ENCODE measurements at regions not wholly inside any gene's neighbourhood (a gene's known extent, or its start where the extent isn't known, plus 50 kb on each side); places are given as distances from the start of the nearest gene placed in this dataset.

DNA sequence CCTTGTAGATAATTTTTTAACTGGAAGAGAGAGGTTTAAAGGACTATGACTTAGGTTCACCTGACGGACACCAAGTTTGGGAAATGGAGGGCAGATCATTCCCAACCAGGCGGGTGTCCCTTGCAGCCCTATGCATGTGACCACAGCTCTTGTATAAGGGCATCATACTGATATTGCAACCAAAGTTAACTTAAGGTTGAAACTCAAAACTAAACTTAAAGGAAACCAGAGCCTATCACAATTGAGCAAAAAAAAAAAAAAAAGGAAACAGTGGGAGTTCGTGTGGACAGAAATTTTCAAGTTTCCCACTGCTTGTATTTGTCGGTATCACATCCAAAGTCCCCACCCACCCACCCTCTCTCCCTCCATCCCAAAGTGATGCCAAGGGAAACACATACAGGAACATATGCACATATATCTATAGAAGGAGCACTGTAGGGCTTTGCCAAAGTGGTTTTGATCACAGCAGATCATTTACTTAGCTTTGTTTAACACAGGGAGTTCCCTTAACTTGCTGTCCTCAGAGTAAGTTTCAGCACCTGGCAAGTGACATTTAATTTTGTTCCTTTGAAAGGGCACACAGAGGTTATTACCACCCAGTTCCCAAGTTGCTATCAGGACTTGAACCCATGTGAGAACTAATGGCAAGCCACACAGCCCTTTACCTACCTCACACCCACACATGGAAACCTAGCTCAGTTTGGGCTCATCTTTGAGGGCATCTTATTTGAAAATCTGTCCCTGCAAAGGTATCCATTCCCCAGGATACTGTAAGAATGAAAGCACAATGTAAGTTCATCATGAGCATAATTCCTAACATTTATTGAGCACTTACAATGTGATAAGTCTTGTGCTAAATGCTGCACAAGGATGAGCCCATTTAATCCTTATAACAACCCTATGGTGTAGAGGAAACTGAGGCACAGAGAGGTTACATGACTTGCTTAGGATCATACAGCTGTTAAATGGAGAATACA is 204.5 kb upstream of the CMC1 start:
- intact Hi-C loops (cut with micrococcal nuclease; ENCODE audit: unreplicated experiment), result no loop called here
- POLR2A ChIA-PET, result no interaction called here
- no peak for TF ChIP-seq POLR2AphosphoS5 (IDR thresholded peaks at IDR 0.05; ENCODE audit: low read depth, low read length)
- no peak for TF ChIP-seq SIN3A (IDR thresholded peaks at IDR 0.05; ENCODE audit: borderline replicate concordance, insufficient read depth, low read depth, low read length)
- TF ChIP-seq, protein P1, sequence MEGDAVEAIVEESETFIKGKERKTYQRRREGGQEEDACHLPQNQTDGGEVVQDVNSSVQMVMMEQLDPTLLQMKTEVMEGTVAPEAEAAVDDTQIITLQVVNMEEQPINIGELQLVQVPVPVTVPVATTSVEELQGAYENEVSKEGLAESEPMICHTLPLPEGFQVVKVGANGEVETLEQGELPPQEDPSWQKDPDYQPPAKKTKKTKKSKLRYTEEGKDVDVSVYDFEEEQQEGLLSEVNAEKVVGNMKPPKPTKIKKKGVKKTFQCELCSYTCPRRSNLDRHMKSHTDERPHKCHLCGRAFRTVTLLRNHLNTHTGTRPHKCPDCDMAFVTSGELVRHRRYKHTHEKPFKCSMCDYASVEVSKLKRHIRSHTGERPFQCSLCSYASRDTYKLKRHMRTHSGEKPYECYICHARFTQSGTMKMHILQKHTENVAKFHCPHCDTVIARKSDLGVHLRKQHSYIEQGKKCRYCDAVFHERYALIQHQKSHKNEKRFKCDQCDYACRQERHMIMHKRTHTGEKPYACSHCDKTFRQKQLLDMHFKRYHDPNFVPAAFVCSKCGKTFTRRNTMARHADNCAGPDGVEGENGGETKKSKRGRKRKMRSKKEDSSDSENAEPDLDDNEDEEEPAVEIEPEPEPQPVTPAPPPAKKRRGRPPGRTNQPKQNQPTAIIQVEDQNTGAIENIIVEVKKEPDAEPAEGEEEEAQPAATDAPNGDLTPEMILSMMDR (IDR thresholded peaks at IDR 0.05), result no peak
- TF ChIP-seq REST (IDR thresholded peaks at IDR 0.05; ENCODE audit: insufficient read depth in 1 of 2, low read depth in 2 of 2, low read length in 1 of 2), result no peak
- no peak for TF ChIP-seq TCF7L2 (IDR thresholded peaks at IDR 0.05; ENCODE audit: low read depth, low read length)
- H3K27ac ChIP-seq (ENCODE audit: low read length), result no peak overlapping the region
- no peak overlapping the region for H3K4me3 ChIP-seq (ENCODE audit: low read depth in 2 of 2, low read length in 2 of 2)
- no peaks in the 10 kb centered on the region for H3K27me3 ChIP-seq (ENCODE audit: control insufficient read depth, insufficient read depth, low read length)
- H3K36me3 ChIP-seq (ENCODE audit: control insufficient read depth, insufficient read depth, low read length), result no peaks in the 10 kb centered on the region
- DNase-seq (ENCODE audit: low read depth, low spot score) (no peak), ATAC-seq (no peak)
- in situ Hi-C loops (cut with HindIII; ENCODE audit: low pct_unique_long_range_greater_than_20kb, low sequenced_read_pairs), result no loop called here
- H3K9me3 ChIP-seq (ENCODE audit: control insufficient read depth, insufficient read depth, low read depth, low read length), result no peaks in the 10 kb centered on the region
- no peaks in the 10 kb centered on the region for H3K4me1 ChIP-seq (ENCODE audit: control insufficient read depth, insufficient read depth, low read length)
- CTCF ChIA-PET, result no interaction called here
- BruUV-seq (replicated peaks), result no TSS peak

DNA sequence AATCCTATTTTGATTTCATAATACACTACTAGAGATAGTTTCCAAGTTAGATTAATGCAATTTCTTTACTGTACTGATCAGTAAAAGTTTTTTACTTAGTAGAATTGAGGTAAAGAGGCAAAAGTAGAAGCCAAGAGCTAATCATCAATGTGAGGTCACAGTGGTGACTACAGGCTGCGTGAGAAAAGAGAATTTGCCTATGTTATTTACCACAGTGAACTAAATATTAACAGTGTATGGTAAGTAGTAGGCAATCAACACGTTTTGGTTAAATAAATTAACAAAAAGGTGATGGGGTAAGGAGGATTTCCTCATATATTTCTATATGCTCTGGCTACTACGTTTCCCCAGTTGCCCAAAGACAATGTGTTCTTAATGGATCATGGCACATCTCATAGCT is 202.2 kb upstream of the CMC1 start:
- DNase-seq (ENCODE audit: low read depth, low spot score), result no peak
- H3K36me3 ChIP-seq (ENCODE audit: control insufficient read depth, insufficient read depth, low read length), result no peaks in the 10 kb centered on the region
- no TSS peak for BruUV-seq (replicated peaks)
- no peak overlapping the region for H3K27ac ChIP-seq (ENCODE audit: low read length)
- in situ Hi-C loops (cut with HindIII; ENCODE audit: low pct_unique_long_range_greater_than_20kb, low sequenced_read_pairs), result no loop called here
- H3K27me3 ChIP-seq (ENCODE audit: control insufficient read depth, insufficient read depth, low read length), result no peaks in the 10 kb centered on the region
- H3K4me1 ChIP-seq (ENCODE audit: control insufficient read depth, insufficient read depth, low read length), result no peaks in the 10 kb centered on the region
- ATAC-seq, result no peak
- no peak overlapping the region for H3K4me3 ChIP-seq (ENCODE audit: low read depth in 2 of 2, low read length in 2 of 2)
- intact Hi-C loops (cut with micrococcal nuclease; ENCODE audit: unreplicated experiment), result no loop called here
- POLR2A ChIA-PET, result no interaction called here
- no peak for TF ChIP-seq SIN3A (IDR thresholded peaks at IDR 0.05; ENCODE audit: borderline replicate concordance, insufficient read depth, low read depth, low read length)
- TF ChIP-seq TCF7L2 (IDR thresholded peaks at IDR 0.05; ENCODE audit: low read depth, low read length), result no peak
- no peak for TF ChIP-seq REST (IDR thresholded peaks at IDR 0.05; ENCODE audit: insufficient read depth in 1 of 2, low read depth in 2 of 2, low read length in 1 of 2)
- TF ChIP-seq POLR2AphosphoS5 (IDR thresholded peaks at IDR 0.05; ENCODE audit: low read depth, low read length), result no peak
- TF ChIP-seq, protein P1 (IDR thresholded peaks at IDR 0.05), result no peak
- CTCF ChIA-PET, result no interaction called here
- no peaks in the 10 kb centered on the region for H3K9me3 ChIP-seq (ENCODE audit: control insufficient read depth, insufficient read depth, low read depth, low read length)
